HEK293 (cell line): ENCODE measurements at regions not wholly inside any gene's neighbourhood (a gene's known extent, or its start where the extent isn't known, plus 50 kb on each side); places are given as distances from the start of the nearest gene placed in this dataset.

Experiments
- CTCF ChIA-PET: fragments of 350-600 bp; formaldehyde crosslinking; extraction: SDS; loops from one replicate; lab custom pipeline; 2021; ENCODE audit warnings: antibody characterized with exemption; lab: Yijun Ruan, JAX
- POLR2A ChIA-PET: fragments of 300-600 bp; formaldehyde crosslinking; extraction: SDS; loops from one replicate; lab custom pipeline; 2020; ENCODE audit warnings: antibody characterized with exemption, inconsistent platforms; lab: Yijun Ruan, JAX
- H3K27ac ChIP-seq: fragments of 200-500 bp; sonication (Bioruptor generic); 2 replicates; pipeline ENCODE4 v1.5.1; 2014; ENCODE audit warnings: low read depth, low read length, control low read depth, inconsistent platforms; ENCODE audit errors: extremely low read depth
- H3K36me3 ChIP-seq, 2 experiments: fragments of 200-500 bp in 1 of 2; sonication (Bioruptor generic) in 1 of 2; 1 replicate in 1 of 2; 2 replicates in 1 of 2; pipeline ENCODE4 v1.5.1; 2014 to 2017; ENCODE audit warnings: inconsistent platforms in 2 of 2, low read length in 2 of 2; ENCODE audit not compliant: control insufficient read depth in 2 of 2, insufficient read depth in 1 of 2
- H3K4me1 ChIP-seq: fragments of 200-500 bp; sonication (Bioruptor generic); 2 replicates; pipeline ENCODE4 v1.5.1; 2014; ENCODE audit warnings: mild to moderate bottlenecking, low read length, inconsistent platforms; ENCODE audit not compliant: control insufficient read depth, insufficient read depth
- H3K4me3 ChIP-seq: 2 replicates; pipeline ENCODE4 v1.5.1; 2011; ENCODE audit warnings: low read depth, mild to moderate bottlenecking, control low read depth, low read length, moderate library complexity
- H3K9me3 ChIP-seq: fragments of 200-500 bp; sonication (Bioruptor generic); 2 replicates; pipeline ENCODE4 v1.5.1; 2014; ENCODE audit warnings: low read depth, low read length, inconsistent platforms; ENCODE audit not compliant: control insufficient read depth, insufficient read depth
- BCL6B ChIP-seq: fragments of 450-650 bp; formaldehyde crosslinking; IDR thresholded peaks from 2 replicates; pipeline ENCODE4 v1.5.1; 2017; ENCODE audit warnings: missing biosample characterization, missing genetic modification characterization
- ELK4 ChIP-seq: IDR thresholded peaks from 2 replicates; pipeline ENCODE4 v1.6.1; 2011; ENCODE audit warnings: mild to moderate bottlenecking, low read depth, low read length, borderline replicate concordance
- FEZF1 ChIP-seq: fragments of 450-650 bp; formaldehyde crosslinking; IDR thresholded peaks from 2 replicates; pipeline ENCODE4 v1.5.1; 2016; ENCODE audit warnings: missing biosample characterization, missing genetic modification characterization
- RBAK ChIP-seq: fragments of 450-650 bp; formaldehyde crosslinking; IDR thresholded peaks from 2 replicates; pipeline ENCODE4 v1.5.1; 2016; ENCODE audit warnings: missing biosample characterization, missing genetic modification characterization
- REPIN1 ChIP-seq: fragments of 450-650 bp; formaldehyde crosslinking; IDR thresholded peaks from 2 replicates; pipeline ENCODE4 v1.5.1; 2017; ENCODE audit warnings: missing biosample characterization, missing genetic modification characterization, low read depth
- SALL2 ChIP-seq: fragments of 450-650 bp; formaldehyde crosslinking; IDR thresholded peaks from 2 replicates; pipeline ENCODE4 v1.5.0; 2017; ENCODE audit warnings: missing biosample characterization, mild to moderate bottlenecking, missing genetic modification characterization, borderline replicate concordance
- TCF7L2 ChIP-seq: IDR thresholded peaks from 2 replicates; pipeline ENCODE4 v1.6.1; 2011; ENCODE audit warnings: low read depth, mild to moderate bottlenecking, inconsistent platforms, low read length, moderate library complexity, borderline replicate concordance
- ZBTB1 ChIP-seq: fragments of 450-650 bp; formaldehyde crosslinking; IDR thresholded peaks from 2 replicates; pipeline ENCODE4 v1.5.1; 2016; ENCODE audit warnings: missing biosample characterization, missing genetic modification characterization
- ZBTB44 ChIP-seq: fragments of 450-650 bp; IDR thresholded peaks from 2 replicates; pipeline ENCODE4 v1.5.1; 2018; ENCODE audit warnings: missing biosample characterization, mild to moderate bottlenecking, missing genetic modification characterization
- ZBTB48 ChIP-seq: fragments of 450-650 bp; formaldehyde crosslinking; IDR thresholded peaks from 2 replicates; pipeline ENCODE4 v1.5.1; 2016; ENCODE audit warnings: missing biosample characterization, missing genetic modification characterization
- ZBTB49 ChIP-seq: fragments of 450-650 bp; formaldehyde crosslinking; IDR thresholded peaks from 2 replicates; pipeline ENCODE4 v1.5.1; 2016; ENCODE audit warnings: missing biosample characterization, missing genetic modification characterization, low read depth
- ZBTB8A ChIP-seq: fragments of 450-650 bp; formaldehyde crosslinking; IDR thresholded peaks from 2 replicates; pipeline ENCODE4 v1.5.1; 2016; ENCODE audit warnings: missing biosample characterization, missing genetic modification characterization
- ZNF121 ChIP-seq: fragments of 450-650 bp; formaldehyde crosslinking; IDR thresholded peaks from 2 replicates; pipeline ENCODE4 v1.5.1; 2016; ENCODE audit warnings: missing biosample characterization, missing genetic modification characterization
- ZNF133 ChIP-seq: fragments of 450-650 bp; formaldehyde crosslinking; IDR thresholded peaks from 2 replicates; pipeline ENCODE4 v1.5.1; 2016; ENCODE audit warnings: missing biosample characterization, missing genetic modification characterization
- ZNF146 ChIP-seq: fragments of 450-650 bp; formaldehyde crosslinking; IDR thresholded peaks from 2 replicates; pipeline ENCODE4 v1.5.1; 2016; ENCODE audit warnings: missing biosample characterization, missing genetic modification characterization
- ZNF16 ChIP-seq: fragments of 450-650 bp; formaldehyde crosslinking; IDR thresholded peaks from 2 replicates; pipeline ENCODE4 v1.5.1; 2016; ENCODE audit warnings: low read depth, missing biosample characterization, missing genetic modification characterization
- ZNF175 ChIP-seq: fragments of 450-650 bp; formaldehyde crosslinking; IDR thresholded peaks from 2 replicates; pipeline ENCODE4 v1.5.1; 2016; ENCODE audit warnings: missing biosample characterization, missing genetic modification characterization
- ZNF239 ChIP-seq: fragments of 450-650 bp; formaldehyde crosslinking; IDR thresholded peaks from 2 replicates; pipeline ENCODE4 v1.5.1; 2016; ENCODE audit warnings: missing biosample characterization, missing genetic modification characterization
- ZNF292 ChIP-seq: fragments of 450-650 bp; formaldehyde crosslinking; IDR thresholded peaks from 2 replicates; pipeline ENCODE4 v1.5.1; 2016; ENCODE audit warnings: low read depth, missing biosample characterization, missing genetic modification characterization, borderline replicate concordance
- ZNF324 ChIP-seq: fragments of 450-650 bp; formaldehyde crosslinking; IDR thresholded peaks from 2 replicates; pipeline ENCODE4 v1.5.1; 2016; ENCODE audit warnings: missing biosample characterization, missing genetic modification characterization
- ZNF423 ChIP-seq: fragments of 450-650 bp; formaldehyde crosslinking; IDR thresholded peaks from 2 replicates; pipeline ENCODE4 v1.5.1; 2016; ENCODE audit warnings: missing biosample characterization, missing genetic modification characterization
- ZNF48 ChIP-seq: fragments of 450-650 bp; formaldehyde crosslinking; IDR thresholded peaks from 2 replicates; pipeline ENCODE4 v1.5.1; 2016; ENCODE audit warnings: missing biosample characterization, missing genetic modification characterization
- ZNF549 ChIP-seq: fragments of 450-650 bp; IDR thresholded peaks from 2 replicates; pipeline ENCODE4 v1.5.1; 2018; ENCODE audit warnings: missing biosample characterization, missing genetic modification characterization, mild to moderate bottlenecking, inconsistent platforms, moderate library complexity
- ZNF558 ChIP-seq: fragments of 450-650 bp; formaldehyde crosslinking; IDR thresholded peaks from 2 replicates; pipeline ENCODE4 v1.5.1; 2016; ENCODE audit warnings: missing biosample characterization, missing genetic modification characterization
- ZNF560 ChIP-seq: fragments of 450-650 bp; formaldehyde crosslinking; IDR thresholded peaks from 2 replicates; pipeline ENCODE4 v1.5.1; 2017; ENCODE audit warnings: missing biosample characterization, missing genetic modification characterization, borderline replicate concordance
- ZNF610 ChIP-seq: fragments of 450-650 bp; formaldehyde crosslinking; IDR thresholded peaks from 2 replicates; pipeline ENCODE4 v1.5.1; 2016; ENCODE audit warnings: missing biosample characterization, missing genetic modification characterization, borderline replicate concordance
- ZNF624 ChIP-seq: fragments of 450-650 bp; formaldehyde crosslinking; IDR thresholded peaks from 2 replicates; pipeline ENCODE4 v1.5.1; 2017; ENCODE audit warnings: missing biosample characterization, missing genetic modification characterization
- ZNF660 ChIP-seq: fragments of 450-650 bp; IDR thresholded peaks from 2 replicates; pipeline ENCODE4 v1.5.1; 2018; ENCODE audit warnings: missing biosample characterization, mild to moderate bottlenecking, missing genetic modification characterization
- ZNF777 ChIP-seq: fragments of 450-650 bp; formaldehyde crosslinking; IDR thresholded peaks from 2 replicates; pipeline ENCODE4 v1.5.1; 2017; ENCODE audit warnings: missing biosample characterization, missing genetic modification characterization, borderline replicate concordance
- ZNF791 ChIP-seq: fragments of 450-650 bp; formaldehyde crosslinking; IDR thresholded peaks from 2 replicates; pipeline ENCODE4 v1.5.1; 2016; ENCODE audit warnings: missing biosample characterization, missing genetic modification characterization

GRCh38 chr15:69783211-69783610 is 314.5 kb downstream of the TLE3 start:
- CTCF ChIA-PET = no interaction called here
- no peak overlapping the region for H3K4me3 ChIP-seq
- POLR2A ChIA-PET = no interaction called here

GRCh38 chr15:69784798-69785566 is 312.7 kb downstream of the TLE3 start:
- no peaks in the 10 kb centered on the region for H3K36me3 ChIP-seq
- CTCF ChIA-PET = no interaction called here
- H3K27ac ChIP-seq = no peak overlapping the region
- POLR2A ChIA-PET = no interaction called here
- no peaks in the 10 kb centered on the region; the same call in 1 of the 2 replicates for H3K4me1 ChIP-seq
- H3K9me3 ChIP-seq = no peaks in the 10 kb centered on the region
- H3K4me3 ChIP-seq = no peak overlapping the region
- TF ChIP-seq ZNF324 (tag by site-specific recombination) (no peak), SALL2 (tag by site-specific recombination) (no peak), ZNF791 (tag by site-specific recombination) (no peak), ZNF133 (tag by site-specific recombination) (no peak), ZNF175 (no peak), ZBTB8A (no peak), ZNF121 (tag by site-specific recombination) (no peak), ZNF610 (tag by site-specific recombination) (no peak), RBAK (tag by site-specific recombination) (no peak), ZNF239 (tag by site-specific recombination) (no peak), ZBTB48 (tag by site-specific recombination) (no peak), FEZF1 (no peak), ZNF777 (no peak), ZNF549 (tag by site-specific recombination) (no peak)

More at GRCh38 chr15:69783211-69783610, 314.5 kb downstream of the TLE3 start:
- Histone ChIP-seq H3K36me3 (no peaks in the 10 kb centered on the region), H3K9me3 (no peaks in the 10 kb centered on the region), H3K4me1 (no peaks in the 10 kb centered on the region; the same call in 1 of the 2 replicates), H3K27ac (no peak overlapping the region)
- TF ChIP-seq ZNF423 (tag by site-specific recombination) = no peak
- TF ChIP-seq REPIN1 = no peak
- no peak for TF ChIP-seq ZNF292 (tag by site-specific recombination)
- TF ChIP-seq ZNF624 = no peak
- TF ChIP-seq ZNF560 = no peak
- TF ChIP-seq ZNF558 (tag by site-specific recombination) = no peak
- no peak for TF ChIP-seq ZBTB1 (tag by site-specific recombination)
- no peak for TF ChIP-seq ZNF660
- no peak for TF ChIP-seq ZBTB44 (tag by site-specific recombination)
- TF ChIP-seq ZNF48 (tag by site-specific recombination) = no peak
- no peak for TF ChIP-seq BCL6B
- TF ChIP-seq ELK4 = no peak
- no peak for TF ChIP-seq ZNF16 (tag by site-specific recombination)
- no peak for TF ChIP-seq ZNF146 (tag by site-specific recombination)
- no peak for TF ChIP-seq TCF7L2
- no peak for TF ChIP-seq ZBTB49 (tag by site-specific recombination)
